ENCODE measurements at regions not wholly inside any gene's neighbourhood (a gene's known extent, or its start where the extent isn't known, plus 50 kb on each side); places are given as distances from the start of the nearest gene placed in this dataset.

GRCh38 chr15:87523516-87523915, 733.0 kb downstream of the NTRK3 start:
- Histone ChIP-seq H3K23me2 (ENCODE audit: low read depth, low read length) (no peaks in the 10 kb centered on the region), H2AFZ (ENCODE audit: low read length) (no peak overlapping the region), H3K56ac (replicated peaks; ENCODE audit: insufficient read length, low read depth, low read length) (no peak overlapping the region), H3K9ac (replicated peaks in 1 of 4; ENCODE audit: extremely low read depth in 1 of 4, low read depth in 3 of 4, low read length in 3 of 4) (no peak overlapping the region), H2BK20ac (ENCODE audit: low read length) (no peak overlapping the region), H2BK15ac (ENCODE audit: low read length) (no peak overlapping the region), H3K18ac (ENCODE audit: extremely low read depth, low read length) (no peak overlapping the region), H3K4ac (replicated peaks; ENCODE audit: insufficient read length, low read depth, low read length) (no peak overlapping the region), H3K36me3 (ENCODE audit: control insufficient read depth in 2 of 4, insufficient read depth in 4 of 4, low read length in 3 of 4) (no peaks in the 10 kb centered on the region), H3K27me3 (replicated peaks in 1 of 4; ENCODE audit: control insufficient read depth in 3 of 4, extremely low read depth in 1 of 4, insufficient read depth in 3 of 4, low read length in 3 of 4) (no peaks in the 10 kb centered on the region), H4K5ac (ENCODE audit: insufficient read length, low read depth, low read length) (no peak overlapping the region), H3K79me2 (ENCODE audit: control insufficient read depth in 1 of 2, insufficient read depth in 2 of 2, low read length in 2 of 2) (no peaks in the 10 kb centered on the region), H3K79me1 (ENCODE audit: low read depth, low read length) (no peaks in the 10 kb centered on the region), H3K4me3 (ENCODE audit: extremely low read depth in 1 of 4, insufficient read depth in 2 of 4, low read depth in 3 of 4, low read length in 4 of 4) (no peak overlapping the region), H3K4me2 (ENCODE audit: insufficient read depth in 1 of 2, low read depth in 2 of 2, low read length in 2 of 2) (no peak overlapping the region), H3K14ac (ENCODE audit: insufficient read length) (no peak overlapping the region), H2BK12ac (ENCODE audit: low read depth, low read length) (no peak overlapping the region), H3K9me3 (ENCODE audit: insufficient read depth in 2 of 2, low read depth in 1 of 2, low read length in 1 of 2) (no peaks in the 10 kb centered on the region), H2BK120ac (replicated peaks; ENCODE audit: low read depth, low read length) (no peak overlapping the region), H4K20me1 (replicated peaks in 1 of 2; ENCODE audit: control insufficient read depth in 1 of 2, insufficient read depth in 2 of 2, low read length in 2 of 2) (no peaks in the 10 kb centered on the region), H4K91ac (replicated peaks; ENCODE audit: insufficient read length, low read length) (no peak overlapping the region), H3K27ac (ENCODE audit: low read depth, low read length) (no peak overlapping the region), H2BK5ac (ENCODE audit: low read depth, low read length) (no peak overlapping the region), H3K4me1 (replicated peaks in 1 of 4; ENCODE audit: control insufficient read depth in 3 of 4, insufficient read depth in 4 of 4, low read length in 3 of 4) (no peaks in the 10 kb centered on the region), H3K23ac (ENCODE audit: insufficient read length) (no peak overlapping the region), H2AK5ac (ENCODE audit: low read depth, low read length) (no peak overlapping the region), H4K8ac (ENCODE audit: extremely low read depth, insufficient read depth, low read length) (no peak overlapping the region)
- no peak for FAIRE-seq
- no peak for DNase-seq (ENCODE audit: low read depth in 1 of 2, low spot score in 2 of 2)
- ChIA-PET POLR2A (ENCODE audit: partially characterized antibody) (no interaction called here), CTCF (ENCODE audit: partially characterized antibody) (interaction anchor here (1.3 to 1.7 kb wide), 2 partner anchors 23 to 82 kb away, joined by 3 to 6 read pairs; no protein-coding TSS in a partner anchor)
- 100% methylated on average over 2 of the region's 2 CpGs; no CpG with 5 or more reads in 1 of the 2 experiments for WGBS, 2 experiments (ENCODE audit: extremely low coverage in 1 of 2, insufficient coverage in 1 of 2, insufficient read length in 1 of 2, insufficient replicate concordance in 2 of 2, low coverage in 1 of 2, low lambda C conversion rate in 2 of 2, missing lambda C conversion rate in 1 of 2)
- TF ChIP-seq EZH2 (IDR thresholded peaks at IDR 0.05; ENCODE audit: low read depth, low read length, severe bottlenecking) (no peak), BCL11A (IDR thresholded peaks at IDR 0.05; ENCODE audit: low read depth in 2 of 2, low read length in 2 of 2) (no peak), GABPA (IDR thresholded peaks at IDR 0.05; ENCODE audit: borderline replicate concordance, insufficient read depth, low read length) (no peak), CREB1 (IDR thresholded peaks at IDR 0.05) (no peak), CTBP2 (IDR thresholded peaks at IDR 0.05; ENCODE audit: borderline replicate concordance, insufficient read depth, insufficient read length, low read length) (no peak), RNF2 (IDR thresholded peaks at IDR 0.05; ENCODE audit: borderline replicate concordance, low read depth, low read length, missing control alignments, poor library complexity, severe bottlenecking) (no peak), CEBPB (IDR thresholded peaks at IDR 0.05; ENCODE audit: low read depth, low read length) (no peak), ATF2 (IDR thresholded peaks at IDR 0.05; ENCODE audit: low read length) (no peak), PHF8 (conservative IDR thresholded peaks at IDR 0.05; ENCODE audit: low read depth, low read length) (no peak), GTF2F1 (IDR thresholded peaks at IDR 0.05; ENCODE audit: borderline replicate concordance, low read depth, low read length) (no peak), NRF1 (IDR thresholded peaks at IDR 0.05; ENCODE audit: low read depth, low read length) (no peak), RXRA (IDR thresholded peaks at IDR 0.05; ENCODE audit: insufficient read depth, low read depth, low read length) (no peak), POU5F1 (IDR thresholded peaks at IDR 0.05; ENCODE audit: low read depth, low read length) (no peak)
